HepG2 (cell line): ENCODE measurements at regions not wholly inside any gene's neighbourhood (a gene's known extent, or its start where the extent isn't known, plus 50 kb on each side); places are given as distances from the start of the nearest gene placed in this dataset.

Experiments used
- ATAC-seq: fragments of 200-7000 bp; cut with Tn5 transposase; 3 replicates; pipeline ENCODE4 v1.9.1; 2020; ENCODE audit warnings: mild to moderate bottlenecking, moderate library complexity
- BruUV-seq: library from RNA; stranded (reverse); fragments of 400-500 nt; replicated peaks from 2 replicates; lab custom pipeline; 2021; lab: Mats Ljungman, UMichigan
- CTCF ChIA-PET: fragments of 300-600 bp; formaldehyde crosslinking; extraction: SDS; loops from one replicate; lab custom pipeline; 2021; ENCODE audit warnings: low total read pairs, inconsistent platforms, low intra/inter-chr PET ratio; lab: Yijun Ruan, JAX
- POLR2A ChIA-PET: fragments of 350-600 bp; sonication (Branson Sonifier 250); formaldehyde crosslinking; loops from one replicate; lab custom pipeline; 2020; ENCODE audit warnings: antibody characterized with exemption, inconsistent platforms; lab: Yijun Ruan, JAX
- DNase-seq: peaks from one replicate; pipeline ENCODE4 v3.0.0-alpha.2; 2015; ENCODE audit warnings: low spot score
- FAIRE-seq: peaks from 3 replicates; lab custom pipeline; 2011; peaks lifted over from hg19 to GRCh38; lab: Jason Lieb, UNC
- H2AFZ ChIP-seq: one replicate; pipeline ENCODE4 v1.6.1; 2011; ENCODE audit warnings: low read length, inconsistent platforms
- H3K27ac ChIP-seq: fragments of 300-600 bp; 3 replicates; pipeline ENCODE4 v1.8.0; 2011; ENCODE audit warnings: mixed run types, mild to moderate bottlenecking, mixed read lengths, low read length, inconsistent platforms; ENCODE audit not compliant: insufficient read depth; ENCODE audit errors: extremely low read length
- H3K27me3 ChIP-seq, 2 experiments: fragments of 200-600 bp in 1 of 2; 2 replicates in 1 of 2; 3 replicates in 1 of 2; pipeline versions ENCODE4 v1.6.0 to v1.8.0; 2011; ENCODE audit warnings: low read length in 2 of 2, mild to moderate bottlenecking in 2 of 2, moderate library complexity in 2 of 2, inconsistent platforms in 1 of 2; ENCODE audit not compliant: insufficient read depth in 2 of 2, control insufficient read depth in 1 of 2
- H3K36me3 ChIP-seq, 2 experiments: fragments of 200-600 bp in 1 of 2; replicated peaks in 1 of 2; 2 replicates in 1 of 2; 3 replicates in 1 of 2; pipeline versions ENCODE4 v1.5.1 to v1.8.0; 2011; ENCODE audit warnings: low read length in 2 of 2, inconsistent platforms in 1 of 2; ENCODE audit not compliant: insufficient read depth in 2 of 2, control insufficient read depth in 1 of 2
- H3K4me1 ChIP-seq: 2 replicates; pipeline ENCODE4 v1.5.1; 2012; ENCODE audit warnings: low read length, inconsistent platforms; ENCODE audit not compliant: insufficient read depth
- H3K4me2 ChIP-seq: 2 replicates; pipeline ENCODE4 v1.6.0; 2011; ENCODE audit warnings: low read depth, low read length, inconsistent platforms
- H3K4me3 ChIP-seq, 3 experiments: fragments of 200-600 bp in 1 of 3; sonication (generic), shearing (Covaris generic) in 1 of 3; replicated peaks in 1 of 3; 2 replicates each; pipeline ENCODE4 v1.5.1; 2011 to 2016; ENCODE audit warnings: low read length in 3 of 3, inconsistent platforms in 2 of 3, low read depth in 2 of 3, mild to moderate bottlenecking in 2 of 3, control low read depth in 1 of 3, mixed read lengths in 1 of 3; ENCODE audit not compliant: insufficient read depth in 1 of 3
- H3K79me2 ChIP-seq: one replicate; pipeline ENCODE4 v1.6.1; 2011; ENCODE audit warnings: low read length, inconsistent platforms; ENCODE audit not compliant: insufficient read depth
- H3K9ac ChIP-seq: 2 replicates; pipeline ENCODE4 v1.6.0; 2011; ENCODE audit warnings: mild to moderate bottlenecking, low read depth, low read length, inconsistent platforms; ENCODE audit not compliant: insufficient read depth
- H3K9me3 ChIP-seq: 2 replicates; pipeline ENCODE4 v1.5.1; 2012; ENCODE audit warnings: mild to moderate bottlenecking, low read length
- H4K20me1 ChIP-seq: 2 replicates; pipeline ENCODE4 v1.6.0; 2011; ENCODE audit warnings: inconsistent platforms, mild to moderate bottlenecking, low read length, moderate library complexity; ENCODE audit not compliant: insufficient read depth
- ETV5 ChIP-seq: IDR thresholded peaks from 2 replicates; pipeline ENCODE4 v1.6.1; 2018; ENCODE audit warnings: missing biosample characterization, missing genetic modification reagents, inconsistent platforms, borderline replicate concordance
- FOXM1 ChIP-seq: sonication (generic); formaldehyde crosslinking; IDR thresholded peaks from 2 replicates; pipeline ENCODE4 v1.5.0; 2020; ENCODE audit warnings: missing genetic modification reagents
- NR2F1 ChIP-seq, 2 experiments: fragments of 450-650 bp in 1 of 2; formaldehyde crosslinking in 1 of 2; IDR thresholded peaks; 2 replicates each; pipeline versions ENCODE4 v1.5.0 to v1.6.1; 2016 to 2020; ENCODE audit warnings: mild to moderate bottlenecking in 1 of 2, missing compliant biosample characterization in 1 of 2, missing genetic modification reagents in 1 of 2, moderate library complexity in 1 of 2
- PLSCR1 ChIP-seq: sonication (generic); formaldehyde crosslinking; IDR thresholded peaks from 2 replicates; pipeline ENCODE4 v1.5.0; 2020; ENCODE audit warnings: missing genetic modification reagents, mild to moderate bottlenecking, borderline replicate concordance
- SAFB2 ChIP-seq: sonication (generic); formaldehyde crosslinking; IDR thresholded peaks from 2 replicates; pipeline ENCODE4 v1.5.1; 2020; ENCODE audit warnings: missing genetic modification reagents, low read depth, mild to moderate bottlenecking, borderline replicate concordance
- SMARCE1 ChIP-seq: fragments of 450-650 bp; IDR thresholded peaks from 2 replicates; pipeline ENCODE4 v1.6.1; 2017; ENCODE audit warnings: borderline replicate concordance
- ZFY ChIP-seq: sonication (generic); formaldehyde crosslinking; IDR thresholded peaks from 2 replicates; pipeline ENCODE4 v1.4.0; 2020; ENCODE audit warnings: missing genetic modification reagents
- WGBS: methylation state at CpG from one replicate; pipeline ENCODE4 v1.1.6; 2017; ENCODE audit warnings: low lambda C conversion rate; 5-methylcytosine and 5-hydroxymethylcytosine counted together
- in situ Hi-C: cut with HindIII; loops from 2 replicates; pipeline ENCODE4 v1.10.0; 2017; ENCODE audit warnings: low pct_unique_long_range_greater_than_20kb; ENCODE audit not compliant: extremely low pct_ligation_motif_present
- intact Hi-C: fragments of 100-400 bp; cut with micrococcal nuclease; formaldehyde crosslinking; loops from one replicate; pipeline ENCODE4 v1.10.0; 2022; ENCODE audit not compliant: unreplicated experiment

GRCh38 chr16:64486561-64486960 is 635.3 kb downstream of the CDH11 start:
- H4K20me1 ChIP-seq: no peaks in the 10 kb centered on the region
- no peaks in the 10 kb centered on the region for H3K27me3 ChIP-seq
- ATAC-seq: no peak
- H3K9me3 ChIP-seq: peaks cover 9% of the 10 kb centered on the region; the same call in 1 of the 2 replicates
- H3K4me2 ChIP-seq: no peak overlapping the region
- H3K36me3 ChIP-seq: no peaks in the 10 kb centered on the region
- H3K9ac ChIP-seq: no peak overlapping the region
- no peaks in the 10 kb centered on the region for H3K79me2 ChIP-seq
- DNase-seq: no peak
- no peak overlapping the region for H3K4me3 ChIP-seq
- no peak overlapping the region for H3K27ac ChIP-seq
- no peaks in the 10 kb centered on the region for H3K4me1 ChIP-seq
- BruUV-seq: no TSS peak
- 0% methylated on average over 1 of the region's 1 CpG for WGBS
- intact Hi-C loops (no loop called here), in situ Hi-C loops (no loop called here)
- no peak for TF ChIP-seq ZFY
- TF ChIP-seq ETV5 (CRISPR knock-in tag): no peak
- no peak for TF ChIP-seq PLSCR1 (CRISPR knock-in tag)
- no peak for TF ChIP-seq SMARCE1
- TF ChIP-seq SAFB2 (CRISPR knock-in tag): no peak
- TF ChIP-seq FOXM1: no peak
- POLR2A ChIA-PET: no interaction called here
- no peak overlapping the region for H2AFZ ChIP-seq
- no peak for FAIRE-seq
- CTCF ChIA-PET: no interaction called here

- in situ Hi-C loops: no loop called here
- H3K27me3 ChIP-seq: no peaks in the 10 kb centered on the region
- ChIA-PET CTCF (no interaction called here), POLR2A (no interaction called here)
- WGBS: 13% methylated on average over 2 of the region's 2 CpGs
- no peak overlapping the region for H3K4me2 ChIP-seq
- H3K36me3 ChIP-seq: no peaks in the 10 kb centered on the region
- FAIRE-seq: no peak
- H3K27ac ChIP-seq: no peak overlapping the region
- peaks cover 16% of the 10 kb centered on the region for H3K4me1 ChIP-seq
- H2AFZ ChIP-seq: no peak overlapping the region
- no peaks in the 10 kb centered on the region for H3K79me2 ChIP-seq
- H4K20me1 ChIP-seq: no peaks in the 10 kb centered on the region
- H3K9ac ChIP-seq: no peak overlapping the region
- BruUV-seq: no TSS peak
- no peak for ATAC-seq
- H3K4me3 ChIP-seq: no peak overlapping the region
- no peak for TF ChIP-seq NR2F1 (CRISPR knock-in tag; IDR thresholded peaks at IDR 0.05)
- DNase-seq: no peak
- no peaks in the 10 kb centered on the region for H3K9me3 ChIP-seq
- intact Hi-C loops: no loop called here
Measured at GRCh38 chr16:64481497-64481896, 640.4 kb downstream of the CDH11 start.
